ENCODE measurements at regions not wholly inside any gene's neighbourhood (a gene's known extent, or its start where the extent isn't known, plus 50 kb on each side); places are given as distances from the start of the nearest gene placed in this dataset.

- no peak for DNase-seq
- ATAC-seq (replicated peaks): no peak
- H3K9me3 Mint-ChIP-seq: peaks cover 20 to 26% of the 10 kb centered on the region in 2 donors
- no peaks in the 10 kb centered on the region for H3K4me1 Mint-ChIP-seq (ENCODE audit: low read depth in 2 of 2)
- H3K27ac Mint-ChIP-seq: no peak overlapping the region
- H3K36me3 Mint-ChIP-seq (ENCODE audit: insufficient read depth): no peaks in the 10 kb centered on the region
- no peak overlapping the region for H3K4me3 Mint-ChIP-seq
- H3K27me3 Mint-ChIP-seq: no peaks in the 10 kb centered on the region
Measured at GRCh38 chr3:74564560-74564959, 49.9 kb downstream of the CNTN3 start.

DNA sequence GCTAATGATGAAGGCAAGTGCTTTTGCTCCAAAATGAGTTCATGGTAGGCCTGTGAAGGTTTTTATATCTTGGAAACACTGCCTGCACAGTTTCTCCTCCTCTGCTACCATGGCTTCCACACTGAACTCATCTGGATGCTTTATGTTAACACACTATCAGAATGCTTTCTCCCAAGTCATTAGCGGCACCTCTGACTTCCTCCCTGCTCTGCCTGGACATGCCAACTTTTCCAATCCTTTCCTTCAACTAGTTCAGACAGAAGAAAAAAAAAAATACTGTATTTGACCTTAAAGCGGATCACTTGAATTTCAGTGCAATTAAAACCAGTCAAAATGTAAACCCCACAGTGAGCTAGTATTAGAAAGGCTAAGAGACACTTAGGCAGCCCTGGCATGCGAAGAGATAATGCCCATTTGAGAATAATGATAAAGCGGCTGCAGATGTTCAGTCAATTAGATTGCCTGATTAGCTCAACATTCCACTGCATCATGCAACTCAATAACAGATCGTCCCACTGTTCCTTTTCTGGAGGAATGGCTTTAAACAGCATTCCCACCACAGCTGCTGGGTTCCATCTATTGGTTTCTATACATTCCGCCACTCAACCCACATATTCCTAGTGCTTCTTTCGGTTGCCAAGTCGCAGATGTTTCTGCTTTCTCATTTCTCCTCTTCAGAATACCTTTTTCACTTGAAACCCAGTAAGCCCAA lies 51.7 kb downstream of the CNTN3 start:
- no peak for ATAC-seq (replicated peaks)
- no peaks in the 10 kb centered on the region for H3K4me1 Mint-ChIP-seq (ENCODE audit: low read depth in 2 of 2)
- H3K36me3 Mint-ChIP-seq (ENCODE audit: insufficient read depth): no peaks in the 10 kb centered on the region
- H3K27me3 Mint-ChIP-seq: no peaks in the 10 kb centered on the region
- no peak for DNase-seq
- H3K27ac Mint-ChIP-seq: no peak overlapping the region
- H3K4me3 Mint-ChIP-seq: no peak overlapping the region
- peaks cover 20 to 29% of the 10 kb centered on the region in 2 donors for H3K9me3 Mint-ChIP-seq

- no peak for DNase-seq
- H3K9me3 Mint-ChIP-seq: peaks cover 20 to 25% of the 10 kb centered on the region in 2 donors
Measured at GRCh38 chr3:74561881-74562280, 52.6 kb downstream of the CNTN3 start.

DNA sequence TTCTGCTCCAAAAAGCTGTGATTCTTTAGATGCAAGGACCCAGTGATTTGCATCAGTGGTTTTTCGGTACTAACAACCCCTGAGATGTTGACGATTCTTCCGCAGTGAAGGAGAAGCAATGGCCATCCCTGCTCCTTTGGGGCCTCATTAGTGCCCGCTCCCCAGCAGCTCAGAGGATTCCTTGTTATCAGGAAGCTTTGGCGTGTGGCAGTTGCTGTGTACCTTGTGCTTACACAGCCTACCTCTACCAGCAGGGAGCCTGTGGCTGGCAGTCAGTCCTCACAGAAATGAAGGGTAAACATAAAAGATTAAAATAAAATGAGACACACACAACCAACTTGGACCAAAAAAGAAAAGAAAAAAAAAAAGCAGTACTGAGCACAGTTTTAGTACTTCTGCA lies 55.2 kb downstream of the CNTN3 start:
- no peaks in the 10 kb centered on the region for H3K36me3 Mint-ChIP-seq (ENCODE audit: insufficient read depth)
- DNase-seq: no peak
- H3K27me3 Mint-ChIP-seq: no peaks in the 10 kb centered on the region
- H3K4me3 Mint-ChIP-seq: no peak overlapping the region
- no peaks in the 10 kb centered on the region for H3K4me1 Mint-ChIP-seq (ENCODE audit: low read depth in 2 of 2)
- H3K9me3 Mint-ChIP-seq: peaks cover 17 to 18% of the 10 kb centered on the region in 2 donors
- no peak for ATAC-seq (replicated peaks)
- no peak overlapping the region for H3K27ac Mint-ChIP-seq

More at GRCh38 chr3:74561881-74562280, 52.6 kb downstream of the CNTN3 start:
- no peaks in the 10 kb centered on the region for H3K4me1 Mint-ChIP-seq (ENCODE audit: low read depth in 2 of 2)
- H3K27ac Mint-ChIP-seq: no peak overlapping the region
- no peaks in the 10 kb centered on the region for H3K27me3 Mint-ChIP-seq
- ATAC-seq (replicated peaks): no peak
- H3K4me3 Mint-ChIP-seq: no peak overlapping the region
- no peaks in the 10 kb centered on the region for H3K36me3 Mint-ChIP-seq (ENCODE audit: insufficient read depth)

- Mint-ChIP-seq H3K9me3 (peaks cover 13 to 30% of the 10 kb centered on the region in 2 donors), H3K4me3 (no peak overlapping the region), H3K27ac (no peak overlapping the region), H3K27me3 (no peaks in the 10 kb centered on the region), H3K4me1 (ENCODE audit: low read depth in 2 of 2) (no peaks in the 10 kb centered on the region), H3K36me3 (ENCODE audit: insufficient read depth) (no peaks in the 10 kb centered on the region)
- DNase-seq (no peak), ATAC-seq (replicated peaks) (no peak)
Measured at GRCh38 chr3:74550686-74551085, 63.8 kb downstream of the CNTN3 start.

GRCh38 chr3:74546426-74546825 lies 68.0 kb downstream of the CNTN3 start:
- H3K9me3 Mint-ChIP-seq: peaks cover 8 to 19% of the 10 kb centered on the region in 2 donors
- no peaks in the 10 kb centered on the region for H3K36me3 Mint-ChIP-seq (ENCODE audit: insufficient read depth)
- H3K4me3 Mint-ChIP-seq: no peak overlapping the region
- no peaks in the 10 kb centered on the region for H3K4me1 Mint-ChIP-seq (ENCODE audit: low read depth in 2 of 2)
- H3K27ac Mint-ChIP-seq: no peak overlapping the region
- ATAC-seq (replicated peaks) (no peak), DNase-seq (no peak)
- no peaks in the 10 kb centered on the region for H3K27me3 Mint-ChIP-seq

- Mint-ChIP-seq H3K4me3 (no peak overlapping the region), H3K36me3 (ENCODE audit: insufficient read depth) (no peaks in the 10 kb centered on the region), H3K4me1 (ENCODE audit: low read depth in 2 of 2) (no peaks in the 10 kb centered on the region), H3K27me3 (no peaks in the 10 kb centered on the region), H3K27ac (no peak overlapping the region), H3K9me3 (peaks cover 6% of the 10 kb centered on the region in 2 donors)
- no peak for DNase-seq
- no peak for ATAC-seq (replicated peaks)
Measured at GRCh38 chr3:74542441-74542840, 72.0 kb downstream of the CNTN3 start.

- Mint-ChIP-seq H3K4me3 (no peak overlapping the region), H3K36me3 (ENCODE audit: insufficient read depth) (no peaks in the 10 kb centered on the region), H3K27me3 (no peaks in the 10 kb centered on the region), H3K27ac (no peak overlapping the region), H3K4me1 (ENCODE audit: low read depth in 2 of 2) (no peaks in the 10 kb centered on the region), H3K9me3 (peaks cover 9 to 13% of the 10 kb centered on the region in 2 donors)
- ATAC-seq (replicated peaks) (no peak), DNase-seq (no peak)
Measured at GRCh38 chr3:74539876-74540275, 74.6 kb downstream of the CNTN3 start.

DNA sequence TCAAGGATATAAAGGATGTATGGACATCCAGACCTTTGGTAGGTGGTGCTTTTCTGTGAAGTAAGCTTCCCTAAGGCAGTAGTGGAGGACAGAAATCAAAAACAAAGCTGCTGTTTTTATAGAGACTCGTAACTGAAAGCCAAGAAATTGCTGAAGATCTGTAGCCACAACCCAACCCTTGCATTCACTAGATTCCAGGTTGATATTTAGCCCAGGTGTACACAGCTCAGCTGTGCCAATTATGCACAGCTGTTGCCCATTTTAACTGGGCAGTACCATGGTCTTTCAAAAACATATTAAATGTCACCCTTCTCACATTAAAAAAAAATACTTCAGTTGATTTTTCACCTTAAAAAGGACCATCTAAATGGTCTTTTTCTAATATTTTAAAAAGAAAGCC lies 75.8 kb downstream of the CNTN3 start:
- H3K4me3 Mint-ChIP-seq: no peak overlapping the region
- no peaks in the 10 kb centered on the region for H3K36me3 Mint-ChIP-seq (ENCODE audit: insufficient read depth)
- H3K4me1 Mint-ChIP-seq (ENCODE audit: low read depth in 2 of 2): no peaks in the 10 kb centered on the region
- peaks cover 7 to 13% of the 10 kb centered on the region in 2 donors for H3K9me3 Mint-ChIP-seq
- DNase-seq (no peak), ATAC-seq (replicated peaks) (no peak)
- no peak overlapping the region for H3K27ac Mint-ChIP-seq
- H3K27me3 Mint-ChIP-seq: no peaks in the 10 kb centered on the region

DNA sequence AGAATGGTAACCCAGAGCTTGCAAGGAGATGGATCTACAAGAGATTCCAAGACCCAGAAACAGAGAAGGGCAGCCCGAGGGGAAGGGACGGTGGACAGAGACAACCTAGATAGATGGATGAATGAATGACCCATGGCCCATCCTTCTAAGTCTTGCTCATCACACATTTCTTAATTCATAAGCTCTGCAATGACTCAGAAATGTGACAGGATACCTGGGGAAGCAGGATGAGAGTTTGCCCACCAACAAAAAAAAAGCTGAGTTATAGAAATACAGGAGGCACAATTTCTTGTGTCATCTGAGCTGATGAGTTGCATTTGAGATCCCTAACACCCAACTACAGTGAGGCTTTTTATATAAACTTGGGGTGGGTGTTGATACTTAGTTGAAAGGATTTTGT lies 76.6 kb downstream of the CNTN3 start:
- Mint-ChIP-seq H3K4me3 (no peak overlapping the region), H3K36me3 (ENCODE audit: insufficient read depth) (no peaks in the 10 kb centered on the region), H3K4me1 (ENCODE audit: low read depth in 2 of 2) (no peaks in the 10 kb centered on the region), H3K9me3 (peaks cover 7 to 13% of the 10 kb centered on the region in 2 donors), H3K27ac (no peak overlapping the region), H3K27me3 (no peaks in the 10 kb centered on the region)
- DNase-seq (no peak), ATAC-seq (replicated peaks) (no peak)

GRCh38 chr3:74537164-74537563 lies 77.3 kb downstream of the CNTN3 start:
- H3K36me3 Mint-ChIP-seq (ENCODE audit: insufficient read depth): no peaks in the 10 kb centered on the region

GRCh38 chr3:74535281-74535680 lies 79.2 kb downstream of the CNTN3 start:
- H3K27me3 Mint-ChIP-seq: no peaks in the 10 kb centered on the region
- no peak overlapping the region for H3K4me3 Mint-ChIP-seq
- no peak for ATAC-seq (replicated peaks)
- no peak overlapping the region for H3K27ac Mint-ChIP-seq
- no peaks in the 10 kb centered on the region for H3K36me3 Mint-ChIP-seq (ENCODE audit: insufficient read depth)
- H3K9me3 Mint-ChIP-seq: peaks cover 19 to 32% of the 10 kb centered on the region in 2 donors
- H3K4me1 Mint-ChIP-seq (ENCODE audit: low read depth in 2 of 2): no peaks in the 10 kb centered on the region
- DNase-seq: no peak

More at GRCh38 chr3:74537164-74537563, 77.3 kb downstream of the CNTN3 start:
- Mint-ChIP-seq H3K4me3 (no peak overlapping the region), H3K27me3 (no peaks in the 10 kb centered on the region), H3K9me3 (peaks cover 7 to 13% of the 10 kb centered on the region in 2 donors), H3K27ac (no peak overlapping the region), H3K4me1 (ENCODE audit: low read depth in 2 of 2) (no peaks in the 10 kb centered on the region)
- ATAC-seq (replicated peaks) (no peak), DNase-seq (no peak)

DNA sequence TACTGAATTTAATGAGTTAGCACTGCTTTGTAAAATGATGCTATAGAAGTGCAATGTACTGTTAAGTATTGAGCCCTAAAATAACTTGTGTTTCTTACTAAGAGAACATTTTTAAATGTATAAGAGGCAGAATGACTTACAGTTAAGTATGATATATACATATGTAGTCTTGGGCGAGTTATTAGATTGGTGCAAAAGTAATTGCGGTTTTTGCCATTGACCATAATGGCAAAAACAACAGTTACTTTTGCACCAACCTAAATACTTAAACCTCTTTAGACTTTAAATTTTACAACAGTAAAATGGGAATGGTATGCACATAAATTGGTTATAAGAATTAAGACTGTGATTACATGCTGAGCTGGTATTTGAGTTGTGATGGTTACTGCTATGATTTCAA lies 79.8 kb downstream of the CNTN3 start:
- DNase-seq: no peak
- Mint-ChIP-seq H3K36me3 (ENCODE audit: insufficient read depth) (no peaks in the 10 kb centered on the region), H3K4me1 (ENCODE audit: low read depth in 2 of 2) (no peaks in the 10 kb centered on the region), H3K27me3 (no peaks in the 10 kb centered on the region), H3K4me3 (no peak overlapping the region), H3K27ac (no peak overlapping the region), H3K9me3 (peaks cover 21 to 34% of the 10 kb centered on the region in 2 donors)
- no peak for ATAC-seq (replicated peaks)

DNA sequence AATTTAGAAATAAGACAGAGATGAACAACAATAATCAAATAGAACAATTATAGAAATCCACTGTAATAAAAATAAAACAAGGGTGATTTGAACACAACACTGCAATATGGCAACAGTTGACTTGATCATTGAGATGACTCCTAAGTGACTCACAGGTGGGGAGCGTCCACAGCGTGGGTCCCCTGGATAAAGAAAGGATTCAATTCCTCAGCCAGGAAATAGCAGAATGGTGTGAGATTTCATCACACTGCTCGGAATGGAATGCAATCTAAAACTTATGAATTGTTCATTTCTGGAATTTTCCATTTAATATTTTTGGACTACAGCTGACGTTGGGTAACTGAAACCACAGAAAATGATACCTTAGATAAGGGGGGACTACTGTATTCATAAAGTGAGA lies 82.0 kb downstream of the CNTN3 start:
- no peak for ATAC-seq (replicated peaks)
- H3K9me3 Mint-ChIP-seq: peaks cover 18 to 28% of the 10 kb centered on the region in 2 donors
- no peaks in the 10 kb centered on the region for H3K27me3 Mint-ChIP-seq
- no peak for DNase-seq
- H3K4me3 Mint-ChIP-seq: no peak overlapping the region
- no peaks in the 10 kb centered on the region for H3K4me1 Mint-ChIP-seq (ENCODE audit: low read depth in 2 of 2)
- no peaks in the 10 kb centered on the region for H3K36me3 Mint-ChIP-seq (ENCODE audit: insufficient read depth)
- H3K27ac Mint-ChIP-seq: no peak overlapping the region

All from effector memory CD8-positive, alpha-beta T cell (primary cell).